PFSK-1 (cell line): ENCODE measurements at regions not wholly inside any gene's neighbourhood (a gene's known extent, or its start where the extent isn't known, plus 50 kb on each side); places are given as distances from the start of the nearest gene placed in this dataset.

ENCODE experiments used
- POLR2AphosphoS5 ChIP-seq: IDR thresholded peaks from 2 replicates; pipeline ENCODE4 v1.6.1; 2012; ENCODE audit warnings: low read depth, mild to moderate bottlenecking, control low read depth, low read length, moderate library complexity
- SIN3A ChIP-seq: IDR thresholded peaks from 2 replicates; pipeline ENCODE4 v1.6.1; 2012; ENCODE audit warnings: mild to moderate bottlenecking, low read length, moderate library complexity, borderline replicate concordance; ENCODE audit not compliant: insufficient read depth
- TAF1 ChIP-seq: IDR thresholded peaks from 2 replicates; pipeline ENCODE4 v1.6.1; 2012; ENCODE audit warnings: low read length, control low read depth, borderline replicate concordance; ENCODE audit not compliant: insufficient read depth
- TF ChIP-seq, protein P1 (sequence below), 2 experiments: IDR thresholded peaks; 2 replicates each; pipeline versions ENCODE4 v1.6.1 to v1.8.0; 2011 to 2012; ENCODE audit warnings: low read depth in 2 of 2, low read length in 2 of 2, control low read depth in 1 of 2, inconsistent platforms in 1 of 2, mild to moderate bottlenecking in 1 of 2, moderate library complexity in 1 of 2; ENCODE audit not compliant: insufficient read depth in 1 of 2

GRCh38 chr6:144901412-144901811 lies 616.3 kb downstream of the UTRN start:
- TF ChIP-seq POLR2AphosphoS5: no peak
- TF ChIP-seq SIN3A: no peak
- TF ChIP-seq, protein P1, sequence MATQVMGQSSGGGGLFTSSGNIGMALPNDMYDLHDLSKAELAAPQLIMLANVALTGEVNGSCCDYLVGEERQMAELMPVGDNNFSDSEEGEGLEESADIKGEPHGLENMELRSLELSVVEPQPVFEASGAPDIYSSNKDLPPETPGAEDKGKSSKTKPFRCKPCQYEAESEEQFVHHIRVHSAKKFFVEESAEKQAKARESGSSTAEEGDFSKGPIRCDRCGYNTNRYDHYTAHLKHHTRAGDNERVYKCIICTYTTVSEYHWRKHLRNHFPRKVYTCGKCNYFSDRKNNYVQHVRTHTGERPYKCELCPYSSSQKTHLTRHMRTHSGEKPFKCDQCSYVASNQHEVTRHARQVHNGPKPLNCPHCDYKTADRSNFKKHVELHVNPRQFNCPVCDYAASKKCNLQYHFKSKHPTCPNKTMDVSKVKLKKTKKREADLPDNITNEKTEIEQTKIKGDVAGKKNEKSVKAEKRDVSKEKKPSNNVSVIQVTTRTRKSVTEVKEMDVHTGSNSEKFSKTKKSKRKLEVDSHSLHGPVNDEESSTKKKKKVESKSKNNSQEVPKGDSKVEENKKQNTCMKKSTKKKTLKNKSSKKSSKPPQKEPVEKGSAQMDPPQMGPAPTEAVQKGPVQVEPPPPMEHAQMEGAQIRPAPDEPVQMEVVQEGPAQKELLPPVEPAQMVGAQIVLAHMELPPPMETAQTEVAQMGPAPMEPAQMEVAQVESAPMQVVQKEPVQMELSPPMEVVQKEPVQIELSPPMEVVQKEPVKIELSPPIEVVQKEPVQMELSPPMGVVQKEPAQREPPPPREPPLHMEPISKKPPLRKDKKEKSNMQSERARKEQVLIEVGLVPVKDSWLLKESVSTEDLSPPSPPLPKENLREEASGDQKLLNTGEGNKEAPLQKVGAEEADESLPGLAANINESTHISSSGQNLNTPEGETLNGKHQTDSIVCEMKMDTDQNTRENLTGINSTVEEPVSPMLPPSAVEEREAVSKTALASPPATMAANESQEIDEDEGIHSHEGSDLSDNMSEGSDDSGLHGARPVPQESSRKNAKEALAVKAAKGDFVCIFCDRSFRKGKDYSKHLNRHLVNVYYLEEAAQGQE (IDR thresholded peaks at IDR 0.05; ENCODE audit: insufficient read depth in 1 of 2, low read depth in 2 of 2, low read length in 2 of 2): no peak
- TF ChIP-seq TAF1: no peak
